ENCODE measurements at regions not wholly inside any gene's neighbourhood (a gene's known extent, or its start where the extent isn't known, plus 50 kb on each side); places are given as distances from the start of the nearest gene placed in this dataset.

DNA sequence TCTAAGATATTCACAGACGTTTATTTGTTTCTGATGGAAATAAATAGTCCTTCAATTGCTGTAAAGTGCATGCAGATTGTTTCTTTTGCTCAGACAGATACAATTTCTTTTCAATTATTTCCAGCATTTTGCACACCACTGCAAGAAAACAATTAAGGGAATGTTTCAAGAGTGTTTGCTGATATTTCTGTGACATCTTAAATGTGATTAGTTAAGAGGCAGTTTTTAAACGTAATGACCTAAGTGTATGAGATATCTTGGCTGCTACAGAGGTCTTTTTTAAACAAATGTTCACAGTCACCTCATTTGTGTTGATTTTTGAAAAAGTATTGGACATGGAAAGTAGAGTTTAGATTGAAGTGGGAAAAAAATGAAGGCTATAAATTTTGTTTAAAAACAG, 262.3 kb upstream of the BRINP3 start:
- H4K20me1 ChIP-seq (ENCODE audit: insufficient read depth, low read length): no peaks in the 10 kb centered on the region
- TF ChIP-seq, protein P1, sequence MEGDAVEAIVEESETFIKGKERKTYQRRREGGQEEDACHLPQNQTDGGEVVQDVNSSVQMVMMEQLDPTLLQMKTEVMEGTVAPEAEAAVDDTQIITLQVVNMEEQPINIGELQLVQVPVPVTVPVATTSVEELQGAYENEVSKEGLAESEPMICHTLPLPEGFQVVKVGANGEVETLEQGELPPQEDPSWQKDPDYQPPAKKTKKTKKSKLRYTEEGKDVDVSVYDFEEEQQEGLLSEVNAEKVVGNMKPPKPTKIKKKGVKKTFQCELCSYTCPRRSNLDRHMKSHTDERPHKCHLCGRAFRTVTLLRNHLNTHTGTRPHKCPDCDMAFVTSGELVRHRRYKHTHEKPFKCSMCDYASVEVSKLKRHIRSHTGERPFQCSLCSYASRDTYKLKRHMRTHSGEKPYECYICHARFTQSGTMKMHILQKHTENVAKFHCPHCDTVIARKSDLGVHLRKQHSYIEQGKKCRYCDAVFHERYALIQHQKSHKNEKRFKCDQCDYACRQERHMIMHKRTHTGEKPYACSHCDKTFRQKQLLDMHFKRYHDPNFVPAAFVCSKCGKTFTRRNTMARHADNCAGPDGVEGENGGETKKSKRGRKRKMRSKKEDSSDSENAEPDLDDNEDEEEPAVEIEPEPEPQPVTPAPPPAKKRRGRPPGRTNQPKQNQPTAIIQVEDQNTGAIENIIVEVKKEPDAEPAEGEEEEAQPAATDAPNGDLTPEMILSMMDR (IDR thresholded peaks at IDR 0.05; ENCODE audit: borderline replicate concordance, extremely low read depth, low read length, poor library complexity, severe bottlenecking): no peak
- no peak for TF ChIP-seq EZH2 (IDR thresholded peaks at IDR 0.05; ENCODE audit: borderline replicate concordance, low read depth, low read length, severe bottlenecking)
- ATAC-seq (ENCODE audit: insufficient read depth, low read depth) (no peak), DNase-seq (no peak)
- H3K27me3 ChIP-seq (ENCODE audit: insufficient read depth, low read length, poor library complexity): no peaks in the 10 kb centered on the region
- no peak overlapping the region for H3K9ac ChIP-seq (ENCODE audit: low read depth, low read length)
- no peak overlapping the region for H2AFZ ChIP-seq (ENCODE audit: low read depth, low read length)
- H3K4me2 ChIP-seq (ENCODE audit: insufficient read depth, low read length): no peak overlapping the region
- H3K9me3 ChIP-seq (ENCODE audit: insufficient read depth, low read length, severe bottlenecking): no peaks in the 10 kb centered on the region
- no peak overlapping the region for H3K27ac ChIP-seq (ENCODE audit: low read length)
- no peaks in the 10 kb centered on the region for H3K4me1 ChIP-seq (ENCODE audit: insufficient read depth, low read length)
- H3K4me3 ChIP-seq (ENCODE audit: low read depth in 1 of 2, low read length in 2 of 2): no peak overlapping the region
- no peaks in the 10 kb centered on the region for H3K79me2 ChIP-seq (ENCODE audit: insufficient read depth, low read length)
- no peaks in the 10 kb centered on the region for H3K36me3 ChIP-seq (ENCODE audit: insufficient read depth, low read length)

GRCh38 chr1:190747704-190748103, 270.0 kb upstream of the BRINP3 start:
- Histone ChIP-seq H3K27ac (ENCODE audit: low read length) (no peak overlapping the region), H3K27me3 (ENCODE audit: insufficient read depth, low read length, poor library complexity) (no peaks in the 10 kb centered on the region), H4K20me1 (ENCODE audit: insufficient read depth, low read length) (no peaks in the 10 kb centered on the region), H3K9me3 (ENCODE audit: insufficient read depth, low read length, severe bottlenecking) (no peaks in the 10 kb centered on the region), H3K9ac (ENCODE audit: low read depth, low read length) (no peak overlapping the region), H3K4me2 (ENCODE audit: insufficient read depth, low read length) (no peak overlapping the region), H3K36me3 (ENCODE audit: insufficient read depth, low read length) (no peaks in the 10 kb centered on the region), H3K4me1 (ENCODE audit: insufficient read depth, low read length) (no peaks in the 10 kb centered on the region), H2AFZ (ENCODE audit: low read depth, low read length) (no peak overlapping the region), H3K4me3 (ENCODE audit: low read depth in 1 of 2, low read length in 2 of 2) (no peak overlapping the region), H3K79me2 (ENCODE audit: insufficient read depth, low read length) (no peaks in the 10 kb centered on the region)
- TF ChIP-seq, protein P1 (IDR thresholded peaks at IDR 0.05; ENCODE audit: borderline replicate concordance, extremely low read depth, low read length, poor library complexity, severe bottlenecking): no peak
- TF ChIP-seq EZH2 (IDR thresholded peaks at IDR 0.05; ENCODE audit: borderline replicate concordance, low read depth, low read length, severe bottlenecking): no peak
- DNase-seq (no peak), ATAC-seq (ENCODE audit: insufficient read depth, low read depth) (no peak)

DNA sequence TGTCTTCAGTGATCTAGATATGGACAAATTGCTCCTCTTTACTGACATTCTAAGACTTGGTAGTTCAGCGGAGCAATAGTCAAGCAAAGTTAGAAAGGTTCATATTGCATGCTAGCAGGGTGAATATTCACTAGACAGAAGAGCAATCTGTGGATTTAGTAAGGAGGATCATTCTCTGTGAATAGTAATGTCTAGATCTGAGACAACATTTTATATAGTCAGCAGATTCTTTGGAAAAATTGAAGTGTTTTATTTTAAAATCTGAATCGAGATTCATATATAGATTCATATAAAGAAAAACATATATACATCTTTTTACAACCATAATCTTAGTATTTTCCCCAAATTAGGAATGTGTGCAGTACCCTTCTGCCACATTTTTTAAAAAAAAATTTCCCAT, 274.5 kb upstream of the BRINP3 start:
- no peaks in the 10 kb centered on the region for H3K79me2 ChIP-seq (ENCODE audit: insufficient read depth, low read length)
- ATAC-seq (ENCODE audit: insufficient read depth, low read depth) (no peak), DNase-seq (no peak)
- H3K4me3 ChIP-seq (ENCODE audit: low read depth in 1 of 2, low read length in 2 of 2): no peak overlapping the region
- no peaks in the 10 kb centered on the region for H3K9me3 ChIP-seq (ENCODE audit: insufficient read depth, low read length, severe bottlenecking)
- TF ChIP-seq, protein P1 (IDR thresholded peaks at IDR 0.05; ENCODE audit: borderline replicate concordance, extremely low read depth, low read length, poor library complexity, severe bottlenecking): no peak
- no peak for TF ChIP-seq EZH2 (IDR thresholded peaks at IDR 0.05; ENCODE audit: borderline replicate concordance, low read depth, low read length, severe bottlenecking)
- H3K36me3 ChIP-seq (ENCODE audit: insufficient read depth, low read length): no peaks in the 10 kb centered on the region
- no peak overlapping the region for H3K9ac ChIP-seq (ENCODE audit: low read depth, low read length)
- no peaks in the 10 kb centered on the region for H4K20me1 ChIP-seq (ENCODE audit: insufficient read depth, low read length)
- H3K4me2 ChIP-seq (ENCODE audit: insufficient read depth, low read length): no peak overlapping the region
- H3K27me3 ChIP-seq (ENCODE audit: insufficient read depth, low read length, poor library complexity): no peaks in the 10 kb centered on the region
- no peaks in the 10 kb centered on the region for H3K4me1 ChIP-seq (ENCODE audit: insufficient read depth, low read length)
- no peak overlapping the region for H3K27ac ChIP-seq (ENCODE audit: low read length)
- no peak overlapping the region for H2AFZ ChIP-seq (ENCODE audit: low read depth, low read length)

- H3K9ac ChIP-seq (ENCODE audit: low read depth, low read length): no peak overlapping the region
- ATAC-seq (ENCODE audit: insufficient read depth, low read depth): no peak
- no peak overlapping the region for H3K27ac ChIP-seq (ENCODE audit: low read length)
- H3K4me3 ChIP-seq (ENCODE audit: low read depth in 1 of 2, low read length in 2 of 2): no peak overlapping the region
- DNase-seq: no peak
- H3K9me3 ChIP-seq (ENCODE audit: insufficient read depth, low read length, severe bottlenecking): no peaks in the 10 kb centered on the region
- H3K4me1 ChIP-seq (ENCODE audit: insufficient read depth, low read length): no peaks in the 10 kb centered on the region
- H4K20me1 ChIP-seq (ENCODE audit: insufficient read depth, low read length): no peaks in the 10 kb centered on the region
- no peaks in the 10 kb centered on the region for H3K79me2 ChIP-seq (ENCODE audit: insufficient read depth, low read length)
- H2AFZ ChIP-seq (ENCODE audit: low read depth, low read length): no peak overlapping the region
- no peak overlapping the region for H3K4me2 ChIP-seq (ENCODE audit: insufficient read depth, low read length)
- H3K27me3 ChIP-seq (ENCODE audit: insufficient read depth, low read length, poor library complexity): no peaks in the 10 kb centered on the region
- TF ChIP-seq, protein P1 (IDR thresholded peaks at IDR 0.05; ENCODE audit: borderline replicate concordance, extremely low read depth, low read length, poor library complexity, severe bottlenecking): no peak
- TF ChIP-seq EZH2 (IDR thresholded peaks at IDR 0.05; ENCODE audit: borderline replicate concordance, low read depth, low read length, severe bottlenecking): no peak
- no peaks in the 10 kb centered on the region for H3K36me3 ChIP-seq (ENCODE audit: insufficient read depth, low read length)
These were observed 277.0 kb upstream of the BRINP3 start for GRCh38 chr1:190754666-190755065.
